ENCODE measurements at regions not wholly inside any gene's neighbourhood (a gene's known extent, or its start where the extent isn't known, plus 50 kb on each side); places are given as distances from the start of the nearest gene placed in this dataset.

GRCh38 chr13:89704040-89704439, 1643.4 kb upstream of the MIR17HG start:
- TF ChIP-seq CTCF (IDR thresholded peaks at IDR 0.05; ENCODE audit: low read depth, low read length) = no peak
- no peak for DNase-seq (ENCODE audit: extremely low read depth, low read depth)

- no peak for TF ChIP-seq CTCF (IDR thresholded peaks at IDR 0.05; ENCODE audit: low read depth, low read length)
These were observed 1639.5 kb upstream of the MIR17HG start for GRCh38 chr13:89708013-89708412.

GRCh38 chr13:89721216-89721615, 1626.3 kb upstream of the MIR17HG start:
- DNase-seq (ENCODE audit: extremely low read depth, low read depth) = no peak
- no peak for TF ChIP-seq CTCF (IDR thresholded peaks at IDR 0.05; ENCODE audit: low read depth, low read length)

More at GRCh38 chr13:89708013-89708412, 1639.5 kb upstream of the MIR17HG start:
- DNase-seq (ENCODE audit: extremely low read depth, low read depth) = no peak

- DNase-seq (ENCODE audit: extremely low read depth, low read depth) = no peak
- no peak for TF ChIP-seq CTCF (IDR thresholded peaks at IDR 0.05; ENCODE audit: low read depth, low read length)
These were observed 1620.6 kb upstream of the MIR17HG start for GRCh38 chr13:89726690-89727435.

- no peak for DNase-seq (ENCODE audit: extremely low read depth, low read depth)
- TF ChIP-seq CTCF (IDR thresholded peaks at IDR 0.05; ENCODE audit: low read depth, low read length) = no peak
These were observed 1613.7 kb upstream of the MIR17HG start for GRCh38 chr13:89733829-89734228.

GRCh38 chr13:89737051-89737450, 1610.4 kb upstream of the MIR17HG start:
- DNase-seq (ENCODE audit: extremely low read depth, low read depth) = no peak
- TF ChIP-seq CTCF (IDR thresholded peaks at IDR 0.05; ENCODE audit: low read depth, low read length) = no peak

- DNase-seq (ENCODE audit: extremely low read depth, low read depth) = no peak
- TF ChIP-seq CTCF (IDR thresholded peaks at IDR 0.05; ENCODE audit: low read depth, low read length) = no peak
These were observed 1609.4 kb upstream of the MIR17HG start for GRCh38 chr13:89738072-89738471.

Data from AG09319 (cell line).